CD8-positive, alpha-beta memory T cell (primary cell): ENCODE measurements at regions not wholly inside any gene's neighbourhood (a gene's known extent, or its start where the extent isn't known, plus 50 kb on each side); places are given as distances from the start of the nearest gene placed in this dataset.
A peak's percentile ranks its signal among the peaks of the same experiment; 100 is the strongest.

Experiments used
- CTCF ChIA-PET: fragments of 350-600 bp; sonication (Branson Sonifier 250); formaldehyde crosslinking; loops from one replicate; lab custom pipeline; 2021; ENCODE audit warnings: antibody characterized with exemption; lab: Charles Lee
- POLR2A ChIA-PET: fragments of 350-600 bp; sonication (Branson Sonifier 250); formaldehyde crosslinking; loops from one replicate; lab custom pipeline; 2021; ENCODE audit warnings: antibody characterized with exemption; lab: Charles Lee
- DNase-seq, 5 donors: peaks; one replicate each; pipeline versions ENCODE4 v3.0.0 to v3.0.0-alpha.2; 2020 to 2022; ENCODE audit warnings: mixed read lengths in 1 of 5
- H3K27ac ChIP-seq: one replicate; pipeline ENCODE4 v1.7.0; 2013; ENCODE audit warnings: low read depth, mild to moderate bottlenecking, low read length, moderate library complexity
- H3K27me3 ChIP-seq: 2 replicates; pipeline ENCODE4 v1.7.0; 2013; ENCODE audit warnings: low read length, mild to moderate bottlenecking; ENCODE audit not compliant: insufficient read depth, poor library complexity, severe bottlenecking
- H3K36me3 ChIP-seq: 2 replicates; pipeline ENCODE4 v1.7.0; 2013; ENCODE audit warnings: mild to moderate bottlenecking, low read length, moderate library complexity; ENCODE audit not compliant: insufficient read depth
- H3K4me1 ChIP-seq: 2 replicates; pipeline ENCODE4 v1.7.0; 2013; ENCODE audit warnings: mild to moderate bottlenecking, low read length, moderate library complexity; ENCODE audit not compliant: insufficient read depth
- H3K4me3 ChIP-seq: 2 replicates; pipeline ENCODE4 v1.7.0; 2013; ENCODE audit warnings: mild to moderate bottlenecking, low read length
- H3K9me3 ChIP-seq: 2 replicates; pipeline ENCODE4 v1.7.0; 2013; ENCODE audit warnings: mild to moderate bottlenecking, low read length
- H3K27ac Mint-ChIP-seq, 8 donors: one replicate each; pipeline ENCODE4 v1.8.0; 2020 to 2021; ENCODE audit warnings: mixed read lengths in 8 of 8, mild to moderate bottlenecking in 6 of 8, inconsistent platforms in 3 of 8, moderate library complexity in 3 of 8
- H3K27me3 Mint-ChIP-seq, 2 donors: one replicate each; pipeline ENCODE4 v1.8.0; 2020 to 2021; ENCODE audit warnings: mixed read lengths in 2 of 2, mild to moderate bottlenecking in 1 of 2, moderate library complexity in 1 of 2
- H3K36me3 Mint-ChIP-seq, 3 donors: one replicate each; pipeline ENCODE4 v1.8.0; 2020 to 2021; ENCODE audit warnings: mixed read lengths in 3 of 3, inconsistent platforms in 1 of 3, mild to moderate bottlenecking in 1 of 3
- H3K4me1 Mint-ChIP-seq, 3 donors: one replicate each; pipeline ENCODE4 v1.8.0; 2020 to 2021; ENCODE audit warnings: mixed read lengths in 3 of 3, inconsistent platforms in 1 of 3, mild to moderate bottlenecking in 1 of 3
- H3K4me3 Mint-ChIP-seq, 7 donors: one replicate each; pipeline ENCODE4 v1.8.0; 2020 to 2021; ENCODE audit warnings: mixed read lengths in 7 of 7, mild to moderate bottlenecking in 6 of 7, moderate library complexity in 4 of 7, inconsistent platforms in 2 of 7
- H3K9me3 Mint-ChIP-seq, 5 donors: one replicate each; pipeline ENCODE4 v1.8.0; 2020 to 2022; ENCODE audit warnings: mixed read lengths in 5 of 5, mild to moderate bottlenecking in 3 of 5, moderate library complexity in 2 of 5, inconsistent platforms in 1 of 5

DNA sequence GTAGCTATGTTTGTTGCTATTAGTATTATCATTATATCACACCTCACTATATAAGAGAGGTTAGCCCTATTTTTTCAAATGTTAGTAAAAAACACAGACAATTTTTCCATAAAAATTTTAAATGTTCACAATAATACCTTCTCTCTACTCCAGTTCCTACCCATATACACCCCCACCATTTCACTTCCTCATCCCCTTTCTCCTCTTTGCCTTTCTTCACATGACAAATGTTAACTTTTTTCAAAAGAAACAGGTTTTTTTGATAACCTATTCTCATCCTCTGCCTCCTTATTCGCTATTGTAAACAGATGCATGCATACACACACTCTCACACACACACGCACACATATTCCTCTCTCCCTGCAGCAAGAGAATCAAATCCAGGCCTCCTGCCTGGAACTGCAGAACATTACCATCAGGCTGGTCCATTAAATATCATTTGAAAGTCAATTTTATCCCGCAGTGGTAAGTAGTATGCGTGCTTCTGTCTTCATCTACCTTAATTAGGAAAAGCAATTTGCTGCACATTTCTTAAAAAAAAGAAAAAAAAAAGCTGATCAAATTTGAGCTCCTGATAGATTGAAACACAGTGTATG is 55.5 kb downstream of the MID1IP1 start:
- DNase-seq = no peak
- H3K27me3 ChIP-seq = no peaks in the 10 kb centered on the region
- Mint-ChIP-seq H3K27me3 (peaks cover 0 to 2% of the 10 kb centered on the region in 2 donors), H3K4me1 (peaks cover 0 to 6% (median 3%) of the 10 kb centered on the region in 3 donors), H3K4me3 (no peak overlapping the region), H3K27ac (no peak overlapping the region), H3K9me3 (no peaks in the 10 kb centered on the region), H3K36me3 (no peaks in the 10 kb centered on the region)
- POLR2A ChIA-PET = interaction anchor here (0.7 kb wide), 1 partner anchor 84 kb away, joined by 3 read pairs; no protein-coding TSS in a partner anchor
- H3K4me1 ChIP-seq = no peaks in the 10 kb centered on the region
- no peak overlapping the region for H3K4me3 ChIP-seq
- CTCF ChIA-PET = interaction anchor here (0.6 kb wide), 1 partner anchor 117 kb away, joined by 3 read pairs; no protein-coding TSS in a partner anchor
- no peaks in the 10 kb centered on the region for H3K36me3 ChIP-seq
- no peak overlapping the region for H3K27ac ChIP-seq
- no peaks in the 10 kb centered on the region for H3K9me3 ChIP-seq

DNA sequence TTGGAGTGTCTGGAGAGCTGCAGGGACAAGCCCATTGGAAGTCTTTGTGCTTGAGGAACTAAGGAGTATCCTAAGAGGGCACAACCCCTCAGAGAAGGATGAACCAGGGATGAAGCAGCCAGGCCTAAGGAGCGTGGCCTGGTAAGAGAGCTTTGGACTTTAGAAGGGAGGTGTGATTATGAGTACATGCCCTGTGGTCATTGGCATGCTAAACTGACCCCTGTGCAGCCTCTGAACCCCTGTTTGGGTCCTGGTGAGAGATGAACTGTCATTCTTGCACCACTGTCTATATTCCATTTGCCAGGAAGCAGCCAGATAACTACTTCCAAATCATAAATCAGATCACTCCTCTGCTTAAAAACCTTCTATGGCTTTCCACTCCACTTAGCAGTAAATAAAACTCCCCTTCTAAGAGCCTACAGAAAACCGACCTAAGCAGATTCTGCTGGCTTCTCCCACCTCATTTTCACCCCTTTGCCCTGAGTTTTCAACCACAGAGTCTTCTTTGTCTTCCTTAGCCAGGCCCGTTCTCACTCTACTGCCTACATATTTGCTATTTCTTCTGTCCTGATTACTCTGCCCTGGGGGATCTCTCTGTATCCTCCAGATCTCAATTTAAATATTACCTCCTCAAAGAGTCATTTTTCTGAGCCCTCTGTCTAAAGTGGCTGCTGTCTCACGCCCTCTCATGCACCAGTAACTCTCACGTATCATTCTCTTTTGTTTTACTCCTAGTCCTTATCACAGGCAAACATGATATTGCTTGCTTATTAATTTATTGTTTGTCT is 56.7 kb downstream of the MID1IP1 start:
- no peaks in the 10 kb centered on the region for H3K27me3 ChIP-seq
- H3K4me1 Mint-ChIP-seq = peaks cover 0 to 6% (median 3%) of the 10 kb centered on the region in 3 donors
- ChIA-PET CTCF (no interaction called here), POLR2A (no interaction called here)
- no peak overlapping the region for H3K27ac Mint-ChIP-seq
- DNase-seq = no peak
- H3K36me3 Mint-ChIP-seq = no peaks in the 10 kb centered on the region
- H3K9me3 Mint-ChIP-seq = no peaks in the 10 kb centered on the region
- H3K4me3 Mint-ChIP-seq = no peak overlapping the region
- H3K4me1 ChIP-seq = no peaks in the 10 kb centered on the region
- no peaks in the 10 kb centered on the region for H3K36me3 ChIP-seq
- no peak overlapping the region for H3K27ac ChIP-seq
- no peaks in the 10 kb centered on the region for H3K27me3 Mint-ChIP-seq
- H3K9me3 ChIP-seq = no peaks in the 10 kb centered on the region
- no peak overlapping the region for H3K4me3 ChIP-seq

- POLR2A ChIA-PET = no interaction called here
- H3K9me3 Mint-ChIP-seq = no peaks in the 10 kb centered on the region
- Histone ChIP-seq H3K36me3 (no peaks in the 10 kb centered on the region), H3K27ac (no peak overlapping the region), H3K4me1 (no peaks in the 10 kb centered on the region), H3K27me3 (no peaks in the 10 kb centered on the region), H3K4me3 (no peak overlapping the region), H3K9me3 (no peaks in the 10 kb centered on the region)
- H3K27ac Mint-ChIP-seq = no peak overlapping the region
- no peaks in the 10 kb centered on the region for H3K27me3 Mint-ChIP-seq
- no peak for DNase-seq
- peaks cover 0 to 6% (median 3%) of the 10 kb centered on the region in 3 donors for H3K4me1 Mint-ChIP-seq
- CTCF ChIA-PET = no interaction called here
- H3K36me3 Mint-ChIP-seq = no peaks in the 10 kb centered on the region
- no peak overlapping the region for H3K4me3 Mint-ChIP-seq
Measured at GRCh38 chrX:38859602-38860001, 58.3 kb downstream of the MID1IP1 start.

- no peak overlapping the region for H3K27ac ChIP-seq
- POLR2A ChIA-PET = no interaction called here
- no peaks in the 10 kb centered on the region for H3K9me3 Mint-ChIP-seq
- H3K27me3 ChIP-seq = no peaks in the 10 kb centered on the region
- CTCF ChIA-PET = no interaction called here
- no peaks in the 10 kb centered on the region for H3K36me3 ChIP-seq
- no peak overlapping the region for H3K4me3 Mint-ChIP-seq
- no peaks in the 10 kb centered on the region for H3K9me3 ChIP-seq
- DNase-seq = no peak
- H3K4me1 Mint-ChIP-seq = peaks cover 0 to 6% (median 3%) of the 10 kb centered on the region in 3 donors
- no peaks in the 10 kb centered on the region for H3K36me3 Mint-ChIP-seq
- H3K27ac Mint-ChIP-seq = peak overlapping the region in 2 of 8 donors; percentile 0 to 33
- no peaks in the 10 kb centered on the region for H3K27me3 Mint-ChIP-seq
- no peak overlapping the region for H3K4me3 ChIP-seq
- no peaks in the 10 kb centered on the region for H3K4me1 ChIP-seq
Measured at GRCh38 chrX:38860106-38861013, 59.1 kb downstream of the MID1IP1 start.

DNA sequence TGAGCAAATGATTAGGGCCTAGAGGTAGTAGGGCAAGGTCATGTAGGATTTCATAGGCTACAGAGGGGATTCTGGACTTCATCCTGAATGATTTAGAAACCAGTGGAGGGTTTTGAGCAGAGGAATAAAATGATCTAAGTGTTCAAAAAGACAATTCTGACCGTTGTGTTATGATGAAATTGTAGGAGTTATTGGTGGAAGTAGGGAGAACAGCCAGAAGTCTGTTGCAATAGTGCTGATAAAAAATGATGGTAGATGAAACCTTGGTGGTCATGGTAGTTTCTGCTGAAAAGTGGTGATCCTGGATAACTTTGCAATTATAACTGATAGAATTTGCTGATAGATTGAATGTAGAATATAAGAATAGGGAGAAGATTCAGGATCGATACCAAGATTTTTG is 60.2 kb downstream of the MID1IP1 start:
- H3K9me3 ChIP-seq = no peaks in the 10 kb centered on the region
- DNase-seq = no peak
- Mint-ChIP-seq H3K27ac (no peak overlapping the region), H3K27me3 (no peaks in the 10 kb centered on the region), H3K4me1 (peaks cover 0 to 6% (median 3%) of the 10 kb centered on the region in 3 donors), H3K9me3 (no peaks in the 10 kb centered on the region), H3K4me3 (no peak overlapping the region), H3K36me3 (no peaks in the 10 kb centered on the region)
- H3K27ac ChIP-seq = no peak overlapping the region
- ChIA-PET CTCF (no interaction called here), POLR2A (no interaction called here)
- H3K27me3 ChIP-seq = no peaks in the 10 kb centered on the region
- H3K4me1 ChIP-seq = no peaks in the 10 kb centered on the region
- H3K36me3 ChIP-seq = no peaks in the 10 kb centered on the region
- H3K4me3 ChIP-seq = no peak overlapping the region

GRCh38 chrX:38862100-38862499 is 60.8 kb downstream of the MID1IP1 start:
- no peaks in the 10 kb centered on the region for H3K36me3 Mint-ChIP-seq
- no peak for DNase-seq
- H3K27ac Mint-ChIP-seq = no peak overlapping the region
- no peak overlapping the region for H3K27ac ChIP-seq
- H3K4me1 ChIP-seq = no peaks in the 10 kb centered on the region
- peaks cover 0 to 6% (median 3%) of the 10 kb centered on the region in 3 donors for H3K4me1 Mint-ChIP-seq
- no peaks in the 10 kb centered on the region for H3K36me3 ChIP-seq
- CTCF ChIA-PET = no interaction called here
- H3K9me3 ChIP-seq = no peaks in the 10 kb centered on the region
- H3K4me3 ChIP-seq = no peak overlapping the region
- no peak overlapping the region for H3K4me3 Mint-ChIP-seq
- no peaks in the 10 kb centered on the region for H3K9me3 Mint-ChIP-seq
- no peaks in the 10 kb centered on the region for H3K27me3 Mint-ChIP-seq
- H3K27me3 ChIP-seq = no peaks in the 10 kb centered on the region
- POLR2A ChIA-PET = no interaction called here

GRCh38 chrX:38864165-38864564 is 62.9 kb downstream of the MID1IP1 start:
- CTCF ChIA-PET = no interaction called here

More at GRCh38 chrX:38864165-38864564, 62.9 kb downstream of the MID1IP1 start:
- Histone ChIP-seq H3K27me3 (no peaks in the 10 kb centered on the region), H3K4me3 (no peak overlapping the region), H3K27ac (no peak overlapping the region), H3K4me1 (no peaks in the 10 kb centered on the region), H3K36me3 (no peaks in the 10 kb centered on the region), H3K9me3 (no peaks in the 10 kb centered on the region)
- Mint-ChIP-seq H3K9me3 (no peaks in the 10 kb centered on the region), H3K27me3 (no peaks in the 10 kb centered on the region), H3K36me3 (no peaks in the 10 kb centered on the region), H3K27ac (no peak overlapping the region), H3K4me1 (peaks cover 0 to 6% (median 3%) of the 10 kb centered on the region in 3 donors), H3K4me3 (no peak overlapping the region)
- POLR2A ChIA-PET = no interaction called here
- DNase-seq = no peak
